ENCODE measurements at regions not wholly inside any gene's neighbourhood (a gene's known extent, or its start where the extent isn't known, plus 50 kb on each side); places are given as distances from the start of the nearest gene placed in this dataset.

DNA sequence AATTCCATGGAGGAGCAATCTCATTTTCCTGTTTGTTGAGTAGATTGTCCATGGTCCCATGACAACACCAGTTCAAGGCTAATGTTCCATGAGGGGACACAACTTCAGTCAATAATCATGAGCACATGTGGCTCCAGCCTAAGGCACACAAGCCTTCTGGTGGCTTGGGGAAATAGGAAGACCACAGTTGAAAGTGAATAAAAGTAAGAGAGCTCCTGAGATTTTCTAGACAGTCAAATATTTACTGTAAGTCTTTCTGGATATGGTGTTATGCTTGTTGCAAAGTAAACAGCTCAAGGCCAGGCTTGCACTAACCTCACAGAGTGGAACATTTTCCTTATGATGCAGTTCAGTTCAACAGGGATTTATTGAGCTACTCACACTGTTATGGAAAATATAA is 206.9 kb upstream of the SLC38A2 start:
- TF ChIP-seq, protein P1, sequence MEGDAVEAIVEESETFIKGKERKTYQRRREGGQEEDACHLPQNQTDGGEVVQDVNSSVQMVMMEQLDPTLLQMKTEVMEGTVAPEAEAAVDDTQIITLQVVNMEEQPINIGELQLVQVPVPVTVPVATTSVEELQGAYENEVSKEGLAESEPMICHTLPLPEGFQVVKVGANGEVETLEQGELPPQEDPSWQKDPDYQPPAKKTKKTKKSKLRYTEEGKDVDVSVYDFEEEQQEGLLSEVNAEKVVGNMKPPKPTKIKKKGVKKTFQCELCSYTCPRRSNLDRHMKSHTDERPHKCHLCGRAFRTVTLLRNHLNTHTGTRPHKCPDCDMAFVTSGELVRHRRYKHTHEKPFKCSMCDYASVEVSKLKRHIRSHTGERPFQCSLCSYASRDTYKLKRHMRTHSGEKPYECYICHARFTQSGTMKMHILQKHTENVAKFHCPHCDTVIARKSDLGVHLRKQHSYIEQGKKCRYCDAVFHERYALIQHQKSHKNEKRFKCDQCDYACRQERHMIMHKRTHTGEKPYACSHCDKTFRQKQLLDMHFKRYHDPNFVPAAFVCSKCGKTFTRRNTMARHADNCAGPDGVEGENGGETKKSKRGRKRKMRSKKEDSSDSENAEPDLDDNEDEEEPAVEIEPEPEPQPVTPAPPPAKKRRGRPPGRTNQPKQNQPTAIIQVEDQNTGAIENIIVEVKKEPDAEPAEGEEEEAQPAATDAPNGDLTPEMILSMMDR (IDR thresholded peaks at IDR 0.05; ENCODE audit: unreplicated experiment): no peak
- peaks cover 11% of the 10 kb centered on the region for H3K36me3 Mint-ChIP-seq (ENCODE audit: insufficient read depth)
- no peak overlapping the region for H3K4me3 Mint-ChIP-seq (ENCODE audit: low read depth)
- no peaks in the 10 kb centered on the region for H3K27me3 Mint-ChIP-seq
- H3K9me3 Mint-ChIP-seq (ENCODE audit: low read depth): peaks cover 22% of the 10 kb centered on the region
- no peak for DNase-seq (ENCODE audit: low spot score, unreplicated experiment)
- H3K27ac Mint-ChIP-seq: no peak overlapping the region
- H3K4me1 Mint-ChIP-seq (ENCODE audit: low read depth): peaks cover 3% of the 10 kb centered on the region

DNA sequence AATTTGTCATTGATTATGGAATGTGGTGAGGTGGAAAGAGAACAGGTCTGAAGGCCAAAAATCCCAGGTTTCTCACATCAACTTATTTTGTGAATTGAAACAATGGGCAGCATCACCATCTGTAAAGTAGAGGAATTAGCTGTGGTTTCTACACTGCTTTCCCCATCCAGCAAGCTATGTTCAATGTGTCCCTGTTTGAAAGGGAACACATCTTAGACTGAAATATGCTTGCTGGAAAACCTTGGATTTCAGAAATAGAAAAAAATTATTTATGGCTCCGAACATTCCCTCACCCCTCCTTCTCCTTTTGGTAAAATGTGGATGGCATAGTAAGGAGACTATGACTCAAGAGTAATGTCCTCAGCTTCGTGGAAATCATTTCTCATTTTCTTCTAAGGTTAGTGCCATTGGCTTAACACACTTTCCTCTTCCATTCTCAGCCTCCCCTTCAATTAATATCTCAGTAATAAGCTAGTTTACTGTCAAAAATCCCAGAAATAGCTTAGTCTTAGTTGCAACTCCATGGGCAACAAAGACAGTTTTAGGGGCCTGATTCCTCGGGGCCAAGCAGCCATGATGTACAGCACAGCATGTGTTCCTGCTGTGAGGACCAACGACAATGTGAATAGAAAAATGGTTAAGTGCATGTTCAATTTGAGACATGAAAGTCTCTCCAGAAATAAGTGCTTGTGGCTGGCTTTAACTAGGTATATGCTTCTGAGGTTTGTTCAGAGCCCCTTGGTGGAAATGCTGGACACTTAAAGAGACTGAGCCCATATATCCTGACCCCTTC is 205.8 kb upstream of the SLC38A2 start:
- no peak for DNase-seq (ENCODE audit: low spot score, unreplicated experiment)
- TF ChIP-seq, protein P1 (IDR thresholded peaks at IDR 0.05; ENCODE audit: unreplicated experiment): no peak
- H3K27ac Mint-ChIP-seq: no peak overlapping the region
- no peaks in the 10 kb centered on the region for H3K27me3 Mint-ChIP-seq
- H3K4me1 Mint-ChIP-seq (ENCODE audit: low read depth): peaks cover 5% of the 10 kb centered on the region
- peaks cover 14% of the 10 kb centered on the region for H3K9me3 Mint-ChIP-seq (ENCODE audit: low read depth)
- peaks cover 6% of the 10 kb centered on the region for H3K36me3 Mint-ChIP-seq (ENCODE audit: insufficient read depth)
- no peak overlapping the region for H3K4me3 Mint-ChIP-seq (ENCODE audit: low read depth)

DNA sequence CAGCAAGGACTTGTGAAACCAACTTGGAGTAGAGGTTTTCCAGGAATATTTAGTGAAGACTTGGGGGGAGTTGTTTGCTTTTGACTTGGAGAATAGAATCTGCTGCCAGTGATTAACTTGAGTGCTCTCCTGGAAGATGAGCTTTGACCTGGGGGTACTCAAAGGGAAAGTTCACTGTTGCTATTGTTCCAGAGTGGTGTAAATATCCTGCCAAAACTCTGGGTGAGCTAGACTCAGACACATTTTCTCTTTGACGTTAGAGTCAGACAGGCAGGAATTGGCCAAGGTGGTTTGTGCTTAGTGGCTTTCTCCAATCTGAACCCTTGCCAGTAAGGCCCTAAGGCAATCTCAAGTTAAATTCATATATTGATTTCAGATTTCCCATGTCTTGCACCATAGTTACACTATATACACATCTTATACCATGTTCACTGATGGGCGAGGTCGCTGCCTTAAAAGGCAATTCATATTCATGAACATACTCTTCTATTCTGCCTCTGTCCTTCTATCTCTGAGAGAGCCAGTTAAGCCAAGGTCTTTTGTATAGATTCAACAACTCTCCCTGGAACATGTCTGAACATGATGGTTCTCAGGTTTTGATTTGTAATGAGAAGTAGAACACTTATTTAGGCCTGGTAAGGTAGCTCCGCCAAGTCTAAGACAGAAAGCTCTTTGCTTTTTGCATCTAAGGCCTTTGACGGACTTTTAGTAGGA is 204.6 kb upstream of the SLC38A2 start:
- Mint-ChIP-seq H3K9me3 (ENCODE audit: low read depth) (peaks cover 3% of the 10 kb centered on the region), H3K27ac (no peak overlapping the region), H3K27me3 (no peaks in the 10 kb centered on the region), H3K4me1 (ENCODE audit: low read depth) (peaks cover 5% of the 10 kb centered on the region), H3K36me3 (ENCODE audit: insufficient read depth) (peaks cover 2% of the 10 kb centered on the region), H3K4me3 (ENCODE audit: low read depth) (no peak overlapping the region)
- no peak for DNase-seq (ENCODE audit: low spot score, unreplicated experiment)
- TF ChIP-seq, protein P1 (IDR thresholded peaks at IDR 0.05; ENCODE audit: unreplicated experiment): no peak

DNA sequence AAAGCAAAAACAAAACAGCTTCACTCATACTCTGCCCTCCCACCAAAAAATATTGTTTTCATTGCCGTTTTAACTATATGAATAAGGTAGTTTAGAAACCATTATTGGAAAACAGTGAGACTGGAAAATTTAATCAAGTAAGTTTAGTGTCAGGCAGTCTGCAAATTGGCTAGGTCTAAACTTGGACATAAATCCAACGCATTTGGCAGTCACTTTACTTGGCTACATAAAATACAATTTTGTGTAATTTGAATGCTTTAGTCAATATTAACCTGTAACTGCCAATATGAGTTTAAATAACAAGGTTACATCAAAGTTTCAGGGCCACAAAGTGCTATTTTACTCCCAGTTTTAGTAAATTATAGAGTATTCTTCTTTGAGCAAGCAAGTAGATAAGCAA is 202.3 kb upstream of the SLC38A2 start:
- DNase-seq (ENCODE audit: low spot score, unreplicated experiment): no peak
- Mint-ChIP-seq H3K4me3 (ENCODE audit: low read depth) (no peak overlapping the region), H3K36me3 (ENCODE audit: insufficient read depth) (no peaks in the 10 kb centered on the region), H3K27ac (no peak overlapping the region), H3K4me1 (ENCODE audit: low read depth) (peaks cover 5% of the 10 kb centered on the region), H3K9me3 (ENCODE audit: low read depth) (no peaks in the 10 kb centered on the region), H3K27me3 (no peaks in the 10 kb centered on the region)
- TF ChIP-seq, protein P1 (IDR thresholded peaks at IDR 0.05; ENCODE audit: unreplicated experiment): no peak

DNA sequence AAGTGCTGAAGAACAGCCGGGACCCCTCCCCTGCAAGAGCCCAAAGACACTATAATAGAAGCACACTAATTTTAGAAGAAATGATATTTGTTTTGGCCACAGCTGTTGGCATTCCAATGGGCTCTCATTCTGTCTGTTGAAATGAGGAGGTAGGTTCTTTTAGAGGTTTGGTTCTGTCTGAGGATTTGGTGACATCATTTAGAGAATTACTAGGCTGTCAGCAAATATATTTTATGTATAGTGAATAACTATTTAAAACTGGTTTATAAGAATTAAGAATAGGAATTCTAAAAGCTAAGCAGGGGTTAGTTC is 200.7 kb upstream of the SLC38A2 start:
- H3K4me1 Mint-ChIP-seq (ENCODE audit: low read depth): peaks cover 5% of the 10 kb centered on the region

More for the DNA sequence above, 200.7 kb upstream of the SLC38A2 start:
- peaks cover 4% of the 10 kb centered on the region for H3K36me3 Mint-ChIP-seq (ENCODE audit: insufficient read depth)
- no peak overlapping the region for H3K27ac Mint-ChIP-seq
- peaks cover 5% of the 10 kb centered on the region for H3K9me3 Mint-ChIP-seq (ENCODE audit: low read depth)
- TF ChIP-seq, protein P1 (IDR thresholded peaks at IDR 0.05; ENCODE audit: unreplicated experiment): no peak
- no peaks in the 10 kb centered on the region for H3K27me3 Mint-ChIP-seq
- no peak for DNase-seq (ENCODE audit: low spot score, unreplicated experiment)
- no peak overlapping the region for H3K4me3 Mint-ChIP-seq (ENCODE audit: low read depth)

All from progenitor cell of endocrine pancreas (in vitro differentiated cells).